GM23338 (cell line): ENCODE measurements at regions not wholly inside any gene's neighbourhood (a gene's known extent, or its start where the extent isn't known, plus 50 kb on each side); places are given as distances from the start of the nearest gene placed in this dataset.

Source experiments
- ATAC-seq: fragments of 200-7000 bp; cut with Tn5 transposase; 3 replicates; pipeline ENCODE4 v1.9.1; 2020
- DNase-seq: peaks from one replicate; pipeline ENCODE4 v3.0.0-alpha.2; 2015; ENCODE audit warnings: low spot score
- H2AFZ ChIP-seq: fragments of 200-600 bp; sonication (generic); 2 replicates; pipeline ENCODE4 v1.8.0; 2016; ENCODE audit warnings: antibody characterized with exemption, mild to moderate bottlenecking, moderate library complexity
- H3F3A ChIP-seq: fragments of 200-600 bp; sonication (generic); replicated peaks from 2 replicates; pipeline ENCODE4 v1.8.0; 2017; ENCODE audit warnings: antibody characterized with exemption, mixed run types, low read depth
- H3K27ac ChIP-seq: fragments of 200-600 bp; sonication (generic); 2 replicates; pipeline ENCODE4 v1.6.1; 2016; ENCODE audit warnings: low read depth
- H3K27me3 ChIP-seq: fragments of 200-600 bp; sonication (generic); 2 replicates; pipeline ENCODE4 v1.8.0; 2016; ENCODE audit warnings: mild to moderate bottlenecking, mixed run types, moderate library complexity; ENCODE audit not compliant: insufficient read depth
- H3K36me3 ChIP-seq: fragments of 200-600 bp; sonication (generic); 2 replicates; pipeline ENCODE4 v1.8.0; 2016; ENCODE audit warnings: mild to moderate bottlenecking; ENCODE audit not compliant: insufficient read depth
- H3K4me1 ChIP-seq: fragments of 200-600 bp; sonication (generic); 2 replicates; pipeline ENCODE4 v1.8.0; 2016; ENCODE audit warnings: mild to moderate bottlenecking, moderate library complexity; ENCODE audit not compliant: insufficient read depth
- H3K4me2 ChIP-seq: fragments of 200-600 bp; sonication (generic); 2 replicates; pipeline ENCODE4 v1.7.1; 2017; ENCODE audit warnings: mixed run types
- H3K4me3 ChIP-seq: fragments of 200-600 bp; sonication (generic); 2 replicates; pipeline ENCODE4 v1.6.1; 2016; ENCODE audit warnings: mixed run types
- H3K79me2 ChIP-seq: fragments of 200-600 bp; sonication (generic); replicated peaks from 2 replicates; pipeline ENCODE4 v1.8.0; 2017; ENCODE audit warnings: mild to moderate bottlenecking; ENCODE audit not compliant: insufficient read depth
- H3K9me2 ChIP-seq: fragments of 200-600 bp; sonication (generic); 2 replicates; pipeline ENCODE4 v1.8.0; 2017; ENCODE audit not compliant: insufficient read depth
- H4K20me1 ChIP-seq: fragments of 200-600 bp; sonication (generic); replicated peaks from 2 replicates; pipeline ENCODE4 v1.8.0; 2017; ENCODE audit warnings: mild to moderate bottlenecking; ENCODE audit not compliant: insufficient read depth
- H3K27ac Mint-ChIP-seq: 2 replicates; pipeline ENCODE4 v1.8.0; 2020; ENCODE audit warnings: inconsistent platforms, mild to moderate bottlenecking, moderate library complexity, mixed read lengths
- H3K27me3 Mint-ChIP-seq: 3 replicates; pipeline ENCODE4 v1.8.0; 2022; ENCODE audit warnings: low read depth, mild to moderate bottlenecking, moderate library complexity, mixed read lengths, inconsistent platforms; ENCODE audit not compliant: insufficient read depth, poor library complexity
- H3K36me3 Mint-ChIP-seq: 3 replicates; pipeline ENCODE4 v1.8.0; 2021; ENCODE audit warnings: low read depth, mild to moderate bottlenecking, inconsistent platforms, moderate library complexity, mixed read lengths
- H3K4me1 Mint-ChIP-seq: 3 replicates; pipeline ENCODE4 v1.8.0; 2020; ENCODE audit warnings: mild to moderate bottlenecking, inconsistent platforms, mixed read lengths
- H3K4me3 Mint-ChIP-seq: 3 replicates; pipeline ENCODE4 v1.8.0; 2021; ENCODE audit warnings: moderate library complexity, mild to moderate bottlenecking, inconsistent platforms, mixed read lengths
- H3K9me3 Mint-ChIP-seq: 3 replicates; pipeline ENCODE4 v1.8.0; 2020; ENCODE audit warnings: moderate library complexity, mild to moderate bottlenecking, inconsistent platforms, mixed read lengths
- CREB1 ChIP-seq: fragments of 250-450 bp; sonication (Bioruptor Pico); IDR thresholded peaks from 2 replicates; pipeline ENCODE4 v1.5.0; 2020; ENCODE audit warnings: low read depth, mild to moderate bottlenecking, moderate library complexity
- CTCF ChIP-seq, 2 experiments: fragments of 200-600 bp in 1 of 2; sonication (generic) in 1 of 2; conservative IDR thresholded peaks; 2 replicates each; pipeline versions ENCODE4 v1.5.1 to v1.6.1; 2016 to 2017; ENCODE audit warnings: antibody characterized with exemption in 2 of 2, low read depth in 2 of 2, mild to moderate bottlenecking in 2 of 2, moderate library complexity in 1 of 2
- ETS1 ChIP-seq: IDR thresholded peaks from 2 replicates; pipeline ENCODE4 v1.6.1; 2016; ENCODE audit warnings: antibody characterized with exemption
- EZH2 ChIP-seq: fragments of 200-600 bp; sonication (generic); IDR thresholded peaks from one replicate; pipeline ENCODE4 v1.8.0; 2017; ENCODE audit warnings: antibody characterized with exemption, mild to moderate bottlenecking, low read depth; ENCODE audit not compliant: unreplicated experiment
- EZH2phosphoT487 ChIP-seq: fragments of 200-600 bp; sonication (generic); IDR thresholded peaks from one replicate; pipeline ENCODE4 v1.8.1; 2018; ENCODE audit warnings: antibody characterized with exemption; ENCODE audit not compliant: unreplicated experiment
- JUNB ChIP-seq: IDR thresholded peaks from one replicate; pipeline ENCODE4 v1.6.1; 2016; ENCODE audit warnings: antibody characterized with exemption; ENCODE audit not compliant: unreplicated experiment
- NANOG ChIP-seq: IDR thresholded peaks from 2 replicates; pipeline ENCODE4 v1.6.1; 2016; ENCODE audit warnings: antibody characterized with exemption, borderline replicate concordance
- POLR2AphosphoS5 ChIP-seq: IDR thresholded peaks from 2 replicates; pipeline ENCODE4 v1.6.1; 2016; ENCODE audit warnings: antibody characterized with exemption, low read depth
- REST ChIP-seq: IDR thresholded peaks from one replicate; pipeline ENCODE4 v1.6.1; 2018; ENCODE audit warnings: antibody characterized with exemption; ENCODE audit not compliant: unreplicated experiment
- STAT1 ChIP-seq: IDR thresholded peaks from one replicate; pipeline ENCODE4 v1.6.1; 2016; ENCODE audit warnings: antibody characterized with exemption; ENCODE audit not compliant: unreplicated experiment
- ZNF114 ChIP-seq: fragments of 250-450 bp; sonication (Bioruptor Pico); IDR thresholded peaks from 2 replicates; pipeline ENCODE4 v1.5.0; 2020; ENCODE audit warnings: mild to moderate bottlenecking, moderate library complexity
- ZNF331 ChIP-seq: fragments of 250-450 bp; sonication (Bioruptor Pico); IDR thresholded peaks from 2 replicates; pipeline ENCODE4 v1.5.0; 2020; ENCODE audit warnings: low read depth, mild to moderate bottlenecking, moderate library complexity
- ZNF462 ChIP-seq: fragments of 250-450 bp; sonication (Bioruptor Pico); IDR thresholded peaks from 2 replicates; pipeline ENCODE4 v1.5.0; 2020; ENCODE audit warnings: mild to moderate bottlenecking, moderate library complexity

DNA sequence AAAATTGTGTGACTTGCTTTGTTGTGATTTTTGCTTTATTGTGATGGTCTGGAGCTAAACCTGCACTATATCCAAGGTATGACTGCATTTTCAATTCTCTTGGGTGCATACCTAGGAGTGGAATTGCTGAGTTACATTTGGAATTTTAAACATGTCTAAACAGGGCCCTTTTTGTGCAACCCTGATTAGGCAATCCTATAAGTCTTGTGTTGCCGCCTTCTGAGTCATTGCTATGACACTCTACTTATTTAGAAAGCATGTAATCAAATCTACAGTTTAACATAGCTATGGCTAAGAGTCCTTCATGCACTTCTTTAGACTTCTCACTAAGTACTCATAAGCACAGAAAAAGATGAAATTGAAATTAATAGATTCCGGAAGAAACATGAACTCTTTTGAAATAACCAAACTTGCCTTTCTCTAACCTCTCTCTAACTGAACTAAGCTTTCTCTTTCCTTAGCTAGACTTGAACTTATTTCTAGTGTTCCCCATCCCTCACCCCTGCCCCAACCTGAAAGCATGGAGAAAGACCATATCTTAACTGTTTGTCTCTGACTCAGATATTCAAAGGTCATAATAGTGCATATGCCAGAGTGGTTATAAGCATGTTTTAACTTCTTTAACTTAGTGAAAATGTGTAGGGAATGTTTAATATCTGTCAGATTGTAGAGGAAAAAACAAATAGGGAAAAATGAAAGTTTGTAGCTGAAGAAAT lies 203.0 kb downstream of the SNAPC1 start:
- Histone ChIP-seq H3K27me3 (no peaks in the 10 kb centered on the region), H2AFZ (no peak overlapping the region), H3K9me2 (peaks cover 6% of the 10 kb centered on the region), H3K4me3 (no peak overlapping the region), H3K36me3 (no peaks in the 10 kb centered on the region), H3K79me2 (no peaks in the 10 kb centered on the region), H3K4me2 (no peak overlapping the region), H3K27ac (no peak overlapping the region), H4K20me1 (no peaks in the 10 kb centered on the region), H3K4me1 (no peaks in the 10 kb centered on the region; the same call in 1 of the 2 replicates), H3F3A (no peaks in the 10 kb centered on the region)
- DNase-seq (no peak), ATAC-seq (no peak)
- no peak overlapping the region for H3K4me3 Mint-ChIP-seq
- no peaks in the 10 kb centered on the region; the same call in 2 of the 3 replicates for H3K36me3 Mint-ChIP-seq
- no peak for TF ChIP-seq STAT1
- no peak for TF ChIP-seq EZH2
- TF ChIP-seq EZH2phosphoT487 = no peak
- no peak for TF ChIP-seq ZNF331
- TF ChIP-seq ZNF462 (CRISPR knock-in tag) = no peak
- TF ChIP-seq REST = no peak
- TF ChIP-seq CTCF (conservative IDR thresholded peaks at IDR 0.05; ENCODE audit: low read depth in 2 of 2) = no peak
- no peak for TF ChIP-seq NANOG
- TF ChIP-seq ZNF114 (CRISPR knock-in tag) = no peak
- no peak for TF ChIP-seq JUNB
- no peak for TF ChIP-seq POLR2AphosphoS5
- no peak for TF ChIP-seq ETS1
- TF ChIP-seq CREB1 = no peak
- H3K4me1 Mint-ChIP-seq = peaks cover 16% of the 10 kb centered on the region
- H3K27me3 Mint-ChIP-seq = peaks cover 2% of the 10 kb centered on the region
- H3K9me3 Mint-ChIP-seq = no peaks in the 10 kb centered on the region
- H3K27ac Mint-ChIP-seq = no peak overlapping the region
